ENCODE measurements at regions not wholly inside any gene's neighbourhood (a gene's known extent, or its start where the extent isn't known, plus 50 kb on each side); places are given as distances from the start of the nearest gene placed in this dataset.

DNA sequence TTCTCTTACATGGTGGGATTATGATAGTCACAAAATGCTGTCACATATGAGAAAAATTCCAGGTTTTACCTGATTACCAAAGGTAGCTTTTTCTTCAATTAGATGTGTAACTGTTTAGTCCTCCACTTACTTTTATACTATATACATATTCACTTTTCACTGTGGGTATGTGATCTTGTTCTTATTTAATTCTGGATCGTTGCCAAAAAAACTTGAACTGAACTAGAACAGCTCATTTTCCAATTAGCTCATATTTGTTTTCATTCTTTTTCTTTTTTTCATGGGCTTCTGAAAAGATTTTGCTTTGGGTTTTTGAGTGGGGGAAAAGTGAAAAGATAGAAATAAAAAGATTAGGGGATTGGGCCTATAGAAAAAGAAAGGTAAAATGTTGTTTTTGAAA is 291.9 kb downstream of the NDFIP2 start:
- intact Hi-C loops (cut with micrococcal nuclease; ENCODE audit: unreplicated experiment): loop anchor here (10.0 kb wide), 1 partner anchor 1242 kb away; no protein-coding TSS in a partner anchor
- POLR2A ChIA-PET: interaction anchor here (0.8 to 1.4 kb wide), 3 partner anchors 40 to 570 kb away, joined by 3 read pairs; partner anchors contain the start of gene SPRY2
- CTCF ChIA-PET: interaction anchor here (0.6 to 2.0 kb wide), 9 partner anchors 11 to 1153 kb away, joined by 3 to 11 read pairs (median 3); no protein-coding TSS in a partner anchor

More for the DNA sequence above, 291.9 kb downstream of the NDFIP2 start:
- DNase-seq (ENCODE audit: low read depth, low spot score) (no peak), ATAC-seq (no peak), FAIRE-seq (no peak)
- in situ Hi-C loops (cut with MboI): no loop called here
- H3K4me3 ChIP-seq: no peak overlapping the region
- H3K27me3 ChIP-seq (replicated peaks in 1 of 2; ENCODE audit: control insufficient read depth in 2 of 2, insufficient read depth in 2 of 2, low read length in 1 of 2): no peaks in the 10 kb centered on the region
- whole genome bisulfite sequencing (ENCODE audit: insufficient coverage, insufficient replicate concordance, low lambda C conversion rate, missing lambda C conversion rate): 0% methylated on average over 1 of the region's 1 CpG
- BruUV-seq (replicated peaks): no TSS peak
- no peak overlapping the region for H2AFZ ChIP-seq (ENCODE audit: control insufficient read depth, low read depth, low read length)
- H3K4me2 ChIP-seq (ENCODE audit: control insufficient read depth, insufficient read depth): no peak overlapping the region
- H4K20me1 ChIP-seq (ENCODE audit: control insufficient read depth, insufficient read depth): no peaks in the 10 kb centered on the region
- no peaks in the 10 kb centered on the region for H3K9me3 ChIP-seq (replicated peaks; ENCODE audit: control insufficient read depth, insufficient read depth, low read length)
- ChIA-PET SMC1A (ENCODE audit: uncharacterized antibody, unreplicated experiment) (interaction anchor here (0.6 to 1.7 kb wide), 11 partner anchors 11 to 589 kb away, joined by 3 to 12 read pairs (median 3); no protein-coding TSS in a partner anchor), RAD21 (ENCODE audit: unreplicated experiment) (interaction anchor here (0.6 to 4.8 kb wide), 12 partner anchors 9 to 1245 kb away, joined by 3 to 22 read pairs (median 3); no protein-coding TSS in a partner anchor)
- H3K9ac ChIP-seq (ENCODE audit: control insufficient read depth, insufficient read depth, low read length): no peak overlapping the region
- no peaks in the 10 kb centered on the region for H3K79me2 ChIP-seq (ENCODE audit: control insufficient read depth, insufficient read depth, low read length)
- H3K36me3 ChIP-seq (ENCODE audit: control insufficient read depth in 2 of 2, insufficient read depth in 2 of 2, low read length in 1 of 2): no peaks in the 10 kb centered on the region
- H3K4me1 ChIP-seq (ENCODE audit: control insufficient read depth, insufficient read depth, low read length): no peaks in the 10 kb centered on the region
- TF ChIP-seq MXI1 (IDR thresholded peaks at IDR 0.05; ENCODE audit: low read depth, low read length) (no peak), HCFC1 (IDR thresholded peaks at IDR 0.05; ENCODE audit: low read length) (no peak), ESRRA (IDR thresholded peaks at IDR 0.05; ENCODE audit: low read length) (no peak), FOS (IDR thresholded peaks at IDR 0.05; ENCODE audit: borderline replicate concordance, extremely low read depth, insufficient read length) (no peak), ZNF384 (IDR thresholded peaks at IDR 0.05; ENCODE audit: borderline replicate concordance, low read depth, low read length) (no peak), SUPT20H (IDR thresholded peaks at IDR 0.05; ENCODE audit: borderline replicate concordance, control insufficient read depth, low read depth, low read length) (no peak), MTA2 (IDR thresholded peaks at IDR 0.05; ENCODE audit: low read depth) (no peak), PAX5 (IDR thresholded peaks at IDR 0.05; ENCODE audit: borderline replicate concordance, low read depth, low read length) (no peak), RELA (IDR thresholded peaks at IDR 0.05; ENCODE audit: borderline replicate concordance, partially characterized antibody) (no peak), ZZZ3 (IDR thresholded peaks at IDR 0.05; ENCODE audit: control insufficient read depth, insufficient read length, low read depth) (no peak), RELB (IDR thresholded peaks at IDR 0.05; ENCODE audit: low read depth) (no peak), BRCA1 (IDR thresholded peaks at IDR 0.05; ENCODE audit: low read depth, low read length) (no peak), FOXM1 (IDR thresholded peaks at IDR 0.05; ENCODE audit: low read depth, low read length) (no peak), SMAD5 (IDR thresholded peaks at IDR 0.05; ENCODE audit: low read depth) (no peak), ZNF622 (IDR thresholded peaks at IDR 0.05) (no peak)
- TF ChIP-seq, protein P1, sequence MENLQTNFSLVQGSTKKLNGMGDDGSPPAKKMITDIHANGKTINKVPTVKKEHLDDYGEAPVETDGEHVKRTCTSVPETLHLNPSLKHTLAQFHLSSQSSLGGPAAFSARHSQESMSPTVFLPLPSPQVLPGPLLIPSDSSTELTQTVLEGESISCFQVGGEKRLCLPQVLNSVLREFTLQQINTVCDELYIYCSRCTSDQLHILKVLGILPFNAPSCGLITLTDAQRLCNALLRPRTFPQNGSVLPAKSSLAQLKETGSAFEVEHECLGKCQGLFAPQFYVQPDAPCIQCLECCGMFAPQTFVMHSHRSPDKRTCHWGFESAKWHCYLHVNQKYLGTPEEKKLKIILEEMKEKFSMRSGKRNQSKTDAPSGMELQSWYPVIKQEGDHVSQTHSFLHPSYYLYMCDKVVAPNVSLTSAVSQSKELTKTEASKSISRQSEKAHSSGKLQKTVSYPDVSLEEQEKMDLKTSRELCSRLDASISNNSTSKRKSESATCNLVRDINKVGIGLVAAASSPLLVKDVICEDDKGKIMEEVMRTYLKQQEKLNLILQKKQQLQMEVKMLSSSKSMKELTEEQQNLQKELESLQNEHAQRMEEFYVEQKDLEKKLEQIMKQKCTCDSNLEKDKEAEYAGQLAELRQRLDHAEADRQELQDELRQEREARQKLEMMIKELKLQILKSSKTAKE (IDR thresholded peaks at IDR 0.05; ENCODE audit: low read depth, poor library complexity, severe bottlenecking): no peak
- TF ChIP-seq, protein P2, sequence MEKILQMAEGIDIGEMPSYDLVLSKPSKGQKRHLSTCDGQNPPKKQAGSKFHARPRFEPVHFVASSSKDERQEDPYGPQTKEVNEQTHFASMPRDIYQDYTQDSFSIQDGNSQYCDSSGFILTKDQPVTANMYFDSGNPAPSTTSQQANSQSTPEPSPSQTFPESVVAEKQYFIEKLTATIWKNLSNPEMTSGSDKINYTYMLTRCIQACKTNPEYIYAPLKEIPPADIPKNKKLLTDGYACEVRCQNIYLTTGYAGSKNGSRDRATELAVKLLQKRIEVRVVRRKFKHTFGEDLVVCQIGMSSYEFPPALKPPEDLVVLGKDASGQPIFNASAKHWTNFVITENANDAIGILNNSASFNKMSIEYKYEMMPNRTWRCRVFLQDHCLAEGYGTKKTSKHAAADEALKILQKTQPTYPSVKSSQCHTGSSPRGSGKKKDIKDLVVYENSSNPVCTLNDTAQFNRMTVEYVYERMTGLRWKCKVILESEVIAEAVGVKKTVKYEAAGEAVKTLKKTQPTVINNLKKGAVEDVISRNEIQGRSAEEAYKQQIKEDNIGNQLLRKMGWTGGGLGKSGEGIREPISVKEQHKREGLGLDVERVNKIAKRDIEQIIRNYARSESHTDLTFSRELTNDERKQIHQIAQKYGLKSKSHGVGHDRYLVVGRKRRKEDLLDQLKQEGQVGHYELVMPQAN (conservative IDR thresholded peaks at IDR 0.05): no peak
- H3K27ac ChIP-seq (ENCODE audit: control insufficient read depth, insufficient read depth): no peak overlapping the region

Measured in GM12878 (cell line).